ENCODE measurements at regions not wholly inside any gene's neighbourhood (a gene's known extent, or its start where the extent isn't known, plus 50 kb on each side); places are given as distances from the start of the nearest gene placed in this dataset.
"Not testable (repeated sequence)": the region's sequence is repeated elsewhere in the genome, so short reads cannot be mapped to it uniquely, and the experiment has no call there.

DNA sequence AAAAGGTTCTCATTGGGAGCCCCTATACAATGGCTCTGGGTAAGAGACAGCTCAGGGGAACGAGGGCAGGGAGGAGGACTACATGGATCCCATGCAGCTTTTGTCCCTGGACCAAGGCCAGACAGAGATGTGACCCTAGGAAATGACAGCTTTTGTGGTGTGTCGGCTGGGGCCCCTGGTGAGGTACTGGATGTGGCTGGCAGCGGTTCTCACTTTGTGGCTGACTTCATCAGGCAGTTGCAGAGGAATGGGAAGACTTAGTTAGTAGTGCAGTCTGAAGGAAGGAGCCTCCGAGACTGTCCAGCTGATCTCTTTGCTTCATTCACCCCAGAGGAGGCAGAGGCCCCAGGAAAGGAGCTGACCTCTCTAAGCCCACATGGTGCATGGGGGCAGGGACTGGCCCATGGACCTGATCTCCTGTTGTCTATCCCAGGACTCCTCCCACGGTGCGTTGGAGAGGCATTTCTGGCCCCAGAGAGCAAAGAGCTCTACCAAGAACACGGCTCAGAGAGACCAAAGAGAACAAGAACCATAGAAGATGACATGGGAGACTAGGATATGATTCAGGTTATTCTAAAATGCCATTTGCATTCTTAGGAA, 202.9 kb downstream of the RPS24 start:
- no peaks in the 10 kb centered on the region for H3K4me1 Mint-ChIP-seq
- no peak overlapping the region for H3K27ac Mint-ChIP-seq
- ATAC-seq: no peak
- peaks cover 2% of the 10 kb centered on the region for H3K9me3 Mint-ChIP-seq (ENCODE audit: low read depth)
- ChIA-PET POLR2A (no interaction called here), CTCF (interaction anchor here (0.6 to 0.7 kb wide), 2 partner anchors 15 to 1230 kb away, joined by 3 to 4 read pairs; no protein-coding TSS in a partner anchor)
- H3K36me3 Mint-ChIP-seq (ENCODE audit: low read depth): no peaks in the 10 kb centered on the region
- DNase-seq: no peak
- intact Hi-C loops (cut with DNase I, micrococcal nuclease): no loop called here
- H3K4me3 Mint-ChIP-seq: no peak overlapping the region
- peaks cover 3% of the 10 kb centered on the region for H3K27me3 Mint-ChIP-seq

DNA sequence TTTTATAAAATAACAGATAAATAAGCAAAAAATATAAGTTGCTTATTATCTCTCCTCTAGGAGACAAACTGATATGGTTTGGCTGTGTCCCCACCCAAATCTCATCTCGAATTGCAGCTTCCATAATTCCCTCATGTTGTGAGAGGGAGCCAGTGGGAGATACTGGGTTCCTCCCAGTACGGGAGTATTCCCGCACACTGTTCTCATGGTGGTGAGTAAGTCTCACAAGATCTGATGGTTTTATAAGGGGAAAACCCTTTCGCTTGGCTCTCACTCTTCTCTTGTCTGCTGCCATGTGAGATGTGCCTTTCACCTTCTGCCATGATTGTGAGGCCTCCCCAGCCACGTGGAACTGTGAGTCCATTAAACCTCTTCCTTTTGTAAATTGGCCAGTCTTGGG, 204.3 kb downstream of the RPS24 start:
- CTCF ChIA-PET, H3K27me3 Mint-ChIP-seq: not testable (repeated sequence)

DNA sequence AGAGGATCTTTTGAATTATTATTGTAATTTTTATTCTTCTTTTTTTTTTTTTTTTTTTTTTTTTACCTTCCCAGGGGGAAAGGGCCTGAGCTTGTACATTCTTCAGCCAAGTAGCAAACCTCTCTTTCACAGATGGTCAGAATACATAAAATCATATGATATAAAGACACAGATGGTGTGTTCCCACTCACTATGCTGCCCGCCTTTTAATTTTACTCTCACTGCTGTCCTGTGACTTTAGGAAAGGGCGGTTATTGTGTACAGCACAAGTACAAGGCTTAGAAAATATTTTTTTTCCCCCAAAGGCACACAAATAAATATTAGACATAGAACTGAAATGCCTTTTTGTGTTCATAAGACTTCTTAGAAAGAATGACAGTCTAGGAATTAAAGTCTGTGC, 213.6 kb downstream of the RPS24 start:
- Mint-ChIP-seq H3K4me1 (peaks cover 5% of the 10 kb centered on the region), H3K4me3 (no peak overlapping the region), H3K9me3 (ENCODE audit: low read depth) (peaks cover 4% of the 10 kb centered on the region), H3K27me3 (peaks cover 10% of the 10 kb centered on the region), H3K36me3 (ENCODE audit: low read depth) (no peaks in the 10 kb centered on the region), H3K27ac (no peak overlapping the region)
- DNase-seq: no peak
- POLR2A ChIA-PET: no interaction called here
- ATAC-seq: no peak
- intact Hi-C loops (cut with DNase I, micrococcal nuclease): no loop called here
- CTCF ChIA-PET: no interaction called here

More for the DNA sequence above, 204.3 kb downstream of the RPS24 start:
- DNase-seq; H3K36me3 Mint-ChIP-seq (ENCODE audit: low read depth); H3K4me1 Mint-ChIP-seq; H3K27ac Mint-ChIP-seq; H3K9me3 Mint-ChIP-seq (ENCODE audit: low read depth); H3K4me3 Mint-ChIP-seq; POLR2A ChIA-PET; ATAC-seq; intact Hi-C loops (cut with DNase I, micrococcal nuclease): not testable (repeated sequence)

DNA sequence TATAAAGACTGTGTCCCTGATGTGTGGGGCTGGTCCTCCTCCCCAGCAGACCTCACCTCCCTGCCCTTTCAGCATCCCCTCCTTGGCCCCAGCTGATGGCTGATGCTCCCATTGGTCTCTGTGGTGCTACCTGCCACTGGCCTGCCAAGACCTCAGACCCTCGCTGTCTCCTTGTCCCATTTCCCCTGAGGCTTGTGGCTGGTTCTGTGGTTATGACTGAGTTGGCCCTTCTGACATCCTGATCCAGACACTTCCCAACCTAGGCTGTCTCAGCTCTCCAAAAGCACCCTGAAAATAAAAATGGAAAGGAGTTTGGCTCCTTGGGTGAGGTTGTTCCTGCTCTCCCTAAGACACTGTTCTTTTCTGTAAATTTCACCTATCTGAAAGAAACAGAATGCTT, 214.2 kb downstream of the RPS24 start:
- ChIA-PET CTCF (interaction anchor here (1.1 kb wide), 1 partner anchor 13 kb away, joined by 3 read pairs; no protein-coding TSS in a partner anchor), POLR2A (no interaction called here)
- Mint-ChIP-seq H3K9me3 (ENCODE audit: low read depth) (peaks cover 4% of the 10 kb centered on the region), H3K27ac (no peak overlapping the region), H3K4me3 (no peak overlapping the region), H3K27me3 (peaks cover 10% of the 10 kb centered on the region), H3K4me1 (peaks cover 5% of the 10 kb centered on the region), H3K36me3 (ENCODE audit: low read depth) (no peaks in the 10 kb centered on the region)
- DNase-seq (no peak), ATAC-seq (no peak)
- intact Hi-C loops (cut with DNase I, micrococcal nuclease): no loop called here

DNA sequence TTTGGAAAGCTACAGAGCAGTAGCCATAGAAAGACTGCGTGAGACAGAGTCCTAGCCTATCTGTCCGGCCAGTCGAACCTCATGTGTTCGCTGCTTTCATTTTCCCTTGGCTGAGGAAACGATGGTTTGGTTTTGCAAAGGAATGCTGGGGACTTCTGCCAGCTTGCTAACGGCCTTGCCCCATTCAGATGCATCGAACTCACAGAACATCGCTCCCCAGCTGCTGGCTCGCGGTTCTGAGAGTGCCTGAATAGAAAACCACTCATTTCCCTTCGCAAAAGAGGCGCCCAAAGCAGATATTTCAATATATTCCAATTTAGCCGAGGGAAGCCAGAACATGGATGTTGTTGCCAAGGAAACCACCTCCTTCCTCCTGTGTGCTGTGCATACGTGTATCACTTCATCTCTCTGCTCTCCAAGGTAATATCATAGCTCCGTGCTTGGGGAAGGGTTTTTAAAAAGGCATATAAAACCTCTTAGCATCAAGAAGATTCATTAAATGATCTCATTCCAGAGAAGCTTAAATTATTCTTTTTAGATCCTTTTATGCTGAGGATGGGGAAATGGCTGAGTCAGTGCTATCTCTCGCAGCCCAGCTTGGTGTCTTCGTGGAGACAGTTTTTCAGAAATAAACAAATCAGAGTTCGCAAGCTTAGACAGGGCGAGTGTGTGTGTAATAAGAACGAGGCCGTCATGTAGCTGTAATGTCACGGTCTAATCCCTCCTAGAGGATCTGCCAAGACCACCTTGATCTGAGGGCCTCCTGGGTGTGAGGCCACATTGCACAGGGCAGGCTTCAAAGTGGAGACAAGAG, 215.2 kb downstream of the RPS24 start:
- ChIA-PET CTCF (interaction anchor here (0.5 to 1.1 kb wide), 2 partner anchors 11 to 199 kb away, joined by 3 to 4 read pairs; no protein-coding TSS in a partner anchor), POLR2A (no interaction called here)
- no peak overlapping the region for H3K4me3 Mint-ChIP-seq
- H3K9me3 Mint-ChIP-seq (ENCODE audit: low read depth): no peaks in the 10 kb centered on the region
- no peak overlapping the region for H3K27ac Mint-ChIP-seq
- ATAC-seq (no peak), DNase-seq (no peak)
- peaks cover 5% of the 10 kb centered on the region for H3K4me1 Mint-ChIP-seq
- H3K36me3 Mint-ChIP-seq (ENCODE audit: low read depth): no peaks in the 10 kb centered on the region
- intact Hi-C loops (cut with DNase I, micrococcal nuclease): no loop called here
- peaks cover 10% of the 10 kb centered on the region for H3K27me3 Mint-ChIP-seq

DNA sequence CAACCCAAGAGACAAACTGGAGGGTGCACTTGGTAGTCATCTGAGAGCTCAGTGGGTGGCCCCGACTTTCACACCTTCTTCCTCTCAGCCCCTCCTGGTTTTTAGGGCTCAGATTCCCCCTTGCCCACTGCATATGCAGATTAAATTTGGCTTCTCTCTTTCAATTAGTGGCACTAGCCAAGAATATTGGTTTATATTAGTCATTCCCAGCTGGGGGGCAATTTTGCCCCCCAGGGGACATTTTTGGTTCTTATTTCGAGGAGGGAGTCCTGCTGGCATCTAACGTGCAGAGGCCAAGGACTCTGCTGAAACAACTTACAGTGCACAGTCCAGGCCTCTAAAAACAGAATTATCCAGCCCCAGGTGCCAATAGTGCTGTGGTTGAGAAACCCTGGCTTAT, 216.0 kb downstream of the RPS24 start:
- ChIA-PET CTCF (interaction anchor here (1.1 kb wide), 1 partner anchor 22 kb away, joined by 3 read pairs; no protein-coding TSS in a partner anchor), POLR2A (no interaction called here)
- Mint-ChIP-seq H3K4me1 (peaks cover 5% of the 10 kb centered on the region), H3K36me3 (ENCODE audit: low read depth) (no peaks in the 10 kb centered on the region), H3K4me3 (no peak overlapping the region), H3K9me3 (ENCODE audit: low read depth) (no peaks in the 10 kb centered on the region), H3K27ac (no peak overlapping the region), H3K27me3 (peaks cover 10% of the 10 kb centered on the region)
- DNase-seq (no peak), ATAC-seq (no peak)
- intact Hi-C loops (cut with DNase I, micrococcal nuclease): no loop called here

DNA sequence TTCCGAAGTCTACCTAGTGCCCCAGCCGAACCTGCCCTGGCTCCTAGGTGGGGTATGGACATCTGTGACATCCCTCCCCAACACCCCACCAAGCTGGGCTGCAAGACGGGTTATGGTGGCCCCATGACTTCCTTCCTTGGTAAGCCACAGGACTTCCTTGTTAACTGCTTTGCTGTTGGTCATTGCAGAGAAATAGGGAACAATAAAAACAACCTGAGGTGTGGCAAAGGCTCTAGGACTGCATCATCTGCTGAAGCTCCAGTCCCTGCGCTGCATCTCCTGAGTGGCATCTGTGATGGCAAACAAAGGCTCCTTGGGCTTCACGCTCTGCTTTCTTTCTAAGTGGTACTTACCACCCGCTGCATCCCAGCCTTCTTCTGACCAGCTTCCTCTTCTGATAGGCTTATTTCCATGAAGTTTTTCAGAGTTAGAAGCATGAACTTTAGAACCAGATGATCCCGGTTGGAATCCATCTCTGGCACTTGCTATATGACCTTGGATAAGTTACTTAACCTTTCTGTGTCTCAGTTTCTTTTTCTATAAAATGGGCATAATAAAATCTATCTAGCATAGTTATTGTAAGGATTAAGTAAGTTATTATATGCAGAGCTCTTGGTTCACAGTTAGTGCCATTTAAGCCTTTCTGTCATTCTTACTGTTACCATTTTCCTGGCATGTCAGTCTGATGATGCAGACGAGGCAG, 216.8 kb downstream of the RPS24 start:
- H3K4me1 Mint-ChIP-seq: peaks cover 5% of the 10 kb centered on the region
- H3K27me3 Mint-ChIP-seq: peaks cover 10% of the 10 kb centered on the region
- no peak for DNase-seq
- ChIA-PET CTCF (interaction anchor here (1.1 kb wide), 1 partner anchor 23 kb away, joined by 3 read pairs; no protein-coding TSS in a partner anchor), POLR2A (no interaction called here)
- intact Hi-C loops (cut with DNase I, micrococcal nuclease): no loop called here
- no peak overlapping the region for H3K4me3 Mint-ChIP-seq
- H3K9me3 Mint-ChIP-seq (ENCODE audit: low read depth): no peaks in the 10 kb centered on the region
- H3K36me3 Mint-ChIP-seq (ENCODE audit: low read depth): no peaks in the 10 kb centered on the region
- no peak for ATAC-seq
- H3K27ac Mint-ChIP-seq: no peak overlapping the region

DNA sequence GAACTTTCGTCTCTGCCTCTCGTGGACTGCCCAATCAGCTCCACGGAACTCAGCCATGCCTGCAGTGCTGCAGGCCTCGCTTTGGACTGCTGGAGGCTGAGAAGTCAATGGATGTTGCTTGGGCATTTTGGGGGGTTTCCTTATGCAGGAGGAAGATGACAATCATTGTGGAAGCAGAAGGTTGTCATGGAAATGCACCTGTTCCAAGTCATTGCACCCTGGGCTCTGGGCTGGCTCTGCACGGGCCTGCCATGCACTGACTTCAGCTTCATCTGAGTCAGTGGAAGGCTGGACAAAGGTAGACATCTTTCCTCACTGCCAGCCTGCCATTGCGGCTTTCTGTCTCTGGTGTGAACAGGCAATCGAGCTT, 217.3 kb downstream of the RPS24 start:
- DNase-seq: no peak
- no peak overlapping the region for H3K27ac Mint-ChIP-seq
- H3K27me3 Mint-ChIP-seq: peaks cover 8% of the 10 kb centered on the region
- H3K4me1 Mint-ChIP-seq: peaks cover 5% of the 10 kb centered on the region
- CTCF ChIA-PET: no interaction called here
- no peaks in the 10 kb centered on the region for H3K9me3 Mint-ChIP-seq (ENCODE audit: low read depth)
- H3K36me3 Mint-ChIP-seq (ENCODE audit: low read depth): no peaks in the 10 kb centered on the region
- H3K4me3 Mint-ChIP-seq: no peak overlapping the region
- no peak for ATAC-seq
- intact Hi-C loops (cut with DNase I, micrococcal nuclease): no loop called here
- POLR2A ChIA-PET: no interaction called here

DNA sequence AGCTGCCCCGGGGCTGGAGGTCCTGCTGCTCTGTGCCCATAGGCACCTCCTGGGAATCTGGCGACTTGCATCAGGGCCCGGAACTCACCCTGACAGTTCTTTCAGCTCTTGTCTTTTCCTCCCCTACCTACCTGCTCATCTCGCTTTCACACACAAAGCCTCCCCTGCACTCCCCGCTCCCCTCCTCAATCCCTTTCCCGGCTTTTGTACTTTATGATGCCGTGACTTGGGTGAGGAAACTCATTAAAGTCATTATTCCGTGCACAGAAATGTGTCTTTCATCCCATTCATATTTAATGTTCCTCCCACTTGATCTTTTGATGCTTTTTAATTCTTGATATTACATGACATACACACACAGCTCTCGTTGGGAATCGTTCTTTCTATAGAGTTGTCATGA, 218.6 kb downstream of the RPS24 start:
- DNase-seq (no peak), ATAC-seq (no peak)
- Mint-ChIP-seq H3K4me1 (peaks cover 5% of the 10 kb centered on the region), H3K36me3 (ENCODE audit: low read depth) (no peaks in the 10 kb centered on the region), H3K27ac (no peak overlapping the region), H3K4me3 (no peak overlapping the region), H3K9me3 (ENCODE audit: low read depth) (no peaks in the 10 kb centered on the region), H3K27me3 (peaks cover 8% of the 10 kb centered on the region)
- intact Hi-C loops (cut with DNase I, micrococcal nuclease): no loop called here
- ChIA-PET POLR2A (no interaction called here), CTCF (no interaction called here)

DNA sequence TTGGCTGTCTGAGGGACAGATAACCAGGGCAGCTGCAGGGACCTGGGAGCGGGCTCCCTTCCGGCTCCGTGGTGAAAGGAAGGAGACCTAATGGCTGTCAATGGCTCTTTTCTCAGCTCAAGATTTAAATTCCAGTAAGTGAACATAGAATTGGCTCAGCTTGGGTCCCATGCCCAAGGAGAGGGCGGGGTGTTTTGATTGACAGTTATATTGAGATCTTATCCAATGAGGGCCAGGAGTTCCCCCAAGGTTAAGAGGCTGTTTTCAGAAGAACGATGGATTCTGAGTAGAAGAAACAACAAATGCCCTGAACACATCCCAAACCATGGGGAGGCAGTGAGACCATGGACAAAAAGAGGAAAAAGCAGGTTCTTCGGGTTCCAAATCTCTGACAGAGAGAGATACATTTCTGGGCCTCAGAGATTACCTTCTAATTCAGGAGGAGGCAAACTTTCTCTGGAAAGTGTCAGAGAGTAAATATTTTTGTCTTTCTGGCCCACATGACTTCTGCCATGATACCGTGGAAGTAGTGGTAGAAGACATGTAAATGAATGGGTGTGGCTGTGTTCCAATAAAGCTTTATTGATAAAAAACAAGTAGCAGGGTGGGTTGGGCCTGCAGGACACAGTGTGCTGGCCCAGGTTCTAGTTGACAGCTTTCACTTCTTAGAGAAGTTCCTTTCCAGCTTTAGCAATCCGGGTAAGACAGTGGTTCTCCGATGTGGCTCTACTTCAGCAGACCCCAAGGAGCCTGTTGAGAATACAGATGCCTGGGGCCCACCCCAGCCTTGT, 219.6 kb downstream of the RPS24 start:
- CTCF ChIA-PET: no interaction called here
- POLR2A ChIA-PET: no interaction called here
- Mint-ChIP-seq H3K4me3 (no peak overlapping the region), H3K9me3 (ENCODE audit: low read depth) (no peaks in the 10 kb centered on the region), H3K27me3 (peaks cover 8% of the 10 kb centered on the region), H3K36me3 (ENCODE audit: low read depth) (no peaks in the 10 kb centered on the region), H3K27ac (no peak overlapping the region), H3K4me1 (peaks cover 5% of the 10 kb centered on the region)
- ATAC-seq (no peak), DNase-seq (no peak)
- intact Hi-C loops (cut with DNase I, micrococcal nuclease): no loop called here

DNA sequence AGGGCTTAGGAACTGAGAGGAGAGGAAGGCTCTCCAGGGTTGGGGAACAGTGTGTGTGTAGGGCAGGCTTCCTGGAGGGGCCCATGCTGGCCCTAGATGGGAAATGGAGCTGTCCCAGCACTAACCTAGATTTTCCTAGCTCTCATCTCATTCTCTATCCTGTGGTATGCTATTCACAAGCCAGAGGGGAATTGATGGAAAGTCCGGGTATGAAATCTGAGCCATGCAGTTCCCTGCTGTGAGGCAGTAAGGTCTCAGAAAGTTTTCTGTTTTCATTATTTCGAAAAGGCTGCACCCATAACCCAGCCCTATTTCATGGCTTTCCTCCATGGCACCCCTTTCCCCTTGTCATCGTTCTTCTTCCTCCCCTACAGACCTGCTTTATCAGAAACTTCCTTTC, 220.3 kb downstream of the RPS24 start:
- H3K4me3 Mint-ChIP-seq: no peak overlapping the region
- POLR2A ChIA-PET: no interaction called here
- peaks cover 6% of the 10 kb centered on the region for H3K27me3 Mint-ChIP-seq
- peaks cover 5% of the 10 kb centered on the region for H3K4me1 Mint-ChIP-seq
- DNase-seq (no peak), ATAC-seq (no peak)
- no peak overlapping the region for H3K27ac Mint-ChIP-seq
- intact Hi-C loops (cut with DNase I, micrococcal nuclease): no loop called here
- CTCF ChIA-PET: no interaction called here
- H3K36me3 Mint-ChIP-seq (ENCODE audit: low read depth): no peaks in the 10 kb centered on the region
- H3K9me3 Mint-ChIP-seq (ENCODE audit: low read depth): no peaks in the 10 kb centered on the region

Data from activated CD4-positive, alpha-beta T cell treated with anti-CD3 and anti-CD28 coated beads for 36 hours (primary cell).